SK-N-MC (cell line): ENCODE measurements at regions not wholly inside any gene's neighbourhood (a gene's known extent, or its start where the extent isn't known, plus 50 kb on each side); places are given as distances from the start of the nearest gene placed in this dataset.

ENCODE experiments used
- EZH2 ChIP-seq: fragments of 200-600 bp; sonication (generic); IDR thresholded peaks from one replicate; pipeline ENCODE4 v1.6.1; 2017; ENCODE audit warnings: antibody characterized with exemption
- FOXP2 ChIP-seq: optimal IDR thresholded peaks from 2 replicates; pipeline ENCODE3; 2011; ENCODE audit warnings: mild to moderate bottlenecking, moderate library complexity; ENCODE audit not compliant: insufficient read depth; ENCODE audit errors: extremely low read length, control extremely low read depth
- POLR2AphosphoS5 ChIP-seq: IDR thresholded peaks from 2 replicates; pipeline ENCODE4 v1.6.1; 2012; ENCODE audit warnings: mild to moderate bottlenecking, low read depth, low read length, borderline replicate concordance

GRCh38 chr2:149686136-149687051 is 98.8 kb upstream of the MMADHC start:
- TF ChIP-seq POLR2AphosphoS5 (no peak), EZH2 (no peak), FOXP2 (no peak)
